NCI-H69 (cell line): ENCODE measurements at regions not wholly inside any gene's neighbourhood (a gene's known extent, or its start where the extent isn't known, plus 50 kb on each side); places are given as distances from the start of the nearest gene placed in this dataset.
A peak's percentile ranks its signal among the peaks of the same experiment; 100 is the strongest.

Experiments used
- DNase-seq: peaks from one replicate; lab custom pipeline; 2025; lab: John Stamatoyannopoulos, UW

GRCh38 chrX:16445166-16445752, 204.7 kb upstream of the S100G start:
- peak; percentile 41 for DNase-seq

- DNase-seq, result no peak
Observed at GRCh38 chrX:16451334-16451733, 198.6 kb upstream of the S100G start.

GRCh38 chrX:16454926-16455325, 195.0 kb upstream of the S100G start:
- DNase-seq, result no peak

- DNase-seq, result no peak
Observed at GRCh38 chrX:16457239-16457638, 192.7 kb upstream of the S100G start.

GRCh38 chrX:16458208-16458607, 191.8 kb upstream of the S100G start:
- peak; percentile 6 for DNase-seq

GRCh38 chrX:16459008-16459407, 190.9 kb upstream of the S100G start:
- no peak for DNase-seq

GRCh38 chrX:16461968-16462367, 188.0 kb upstream of the S100G start:
- no peak for DNase-seq

- no peak for DNase-seq
Observed at GRCh38 chrX:16462912-16463311, 187.0 kb upstream of the S100G start.

GRCh38 chrX:16464369-16464768, 185.6 kb upstream of the S100G start:
- no peak for DNase-seq

- no peak for DNase-seq
Observed at GRCh38 chrX:16465081-16465876, 184.7 kb upstream of the S100G start.

GRCh38 chrX:16466640-16467432, 183.1 kb upstream of the S100G start:
- no peak for DNase-seq

- DNase-seq, result peak; percentile 61
Observed at GRCh38 chrX:16469870-16470269, 180.1 kb upstream of the S100G start.

GRCh38 chrX:16472345-16472744, 177.6 kb upstream of the S100G start:
- DNase-seq, result no peak

- DNase-seq, result no peak
Observed at GRCh38 chrX:16474511-16474910, 175.4 kb upstream of the S100G start.

- no peak for DNase-seq
Observed at GRCh38 chrX:16476009-16476408, 173.9 kb upstream of the S100G start.

GRCh38 chrX:16476692-16477091, 173.3 kb upstream of the S100G start:
- no peak for DNase-seq

GRCh38 chrX:16479206-16479869, 170.6 kb upstream of the S100G start:
- no peak for DNase-seq

GRCh38 chrX:16480049-16480448, 169.9 kb upstream of the S100G start:
- DNase-seq, result no peak

- no peak for DNase-seq
Observed at GRCh38 chrX:16484338-16484737, 165.6 kb upstream of the S100G start.

GRCh38 chrX:16487620-16488385, 162.2 kb upstream of the S100G start:
- no peak for DNase-seq

GRCh38 chrX:16488959-16489358, 161.0 kb upstream of the S100G start:
- no peak for DNase-seq

GRCh38 chrX:16491461-16491860, 158.5 kb upstream of the S100G start:
- peak; percentile 81 for DNase-seq
